HG03139 (cell line): ENCODE measurements at regions not wholly inside any gene's neighbourhood (a gene's known extent, or its start where the extent isn't known, plus 50 kb on each side); places are given as distances from the start of the nearest gene placed in this dataset.

Source experiments
- ATAC-seq: cut with Tn5 transposase; IDR thresholded peaks from one replicate; pipeline ENCODE4 v1.9.1; 2021; ENCODE audit not compliant: unreplicated experiment

DNA sequence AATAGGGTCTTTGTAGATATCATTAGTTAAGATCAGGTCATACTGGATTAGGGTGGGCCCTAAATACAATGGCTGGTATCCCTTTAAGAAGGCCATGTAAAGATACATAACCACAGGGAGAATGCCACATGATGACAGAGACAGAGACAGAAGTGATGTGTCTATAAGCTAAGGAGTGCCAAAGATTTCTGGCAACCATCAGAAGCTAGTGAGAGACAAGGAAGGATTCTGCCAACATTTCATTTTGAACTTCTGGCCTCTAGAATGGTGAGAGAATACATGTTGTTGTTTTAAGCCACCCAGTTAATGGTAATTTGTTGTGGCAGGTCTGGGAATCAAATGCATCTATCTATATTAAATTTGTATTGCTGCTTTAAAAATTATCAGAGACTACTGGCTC lies 185.5 kb upstream of the CYRIA start:
- ATAC-seq = no peak

DNA sequence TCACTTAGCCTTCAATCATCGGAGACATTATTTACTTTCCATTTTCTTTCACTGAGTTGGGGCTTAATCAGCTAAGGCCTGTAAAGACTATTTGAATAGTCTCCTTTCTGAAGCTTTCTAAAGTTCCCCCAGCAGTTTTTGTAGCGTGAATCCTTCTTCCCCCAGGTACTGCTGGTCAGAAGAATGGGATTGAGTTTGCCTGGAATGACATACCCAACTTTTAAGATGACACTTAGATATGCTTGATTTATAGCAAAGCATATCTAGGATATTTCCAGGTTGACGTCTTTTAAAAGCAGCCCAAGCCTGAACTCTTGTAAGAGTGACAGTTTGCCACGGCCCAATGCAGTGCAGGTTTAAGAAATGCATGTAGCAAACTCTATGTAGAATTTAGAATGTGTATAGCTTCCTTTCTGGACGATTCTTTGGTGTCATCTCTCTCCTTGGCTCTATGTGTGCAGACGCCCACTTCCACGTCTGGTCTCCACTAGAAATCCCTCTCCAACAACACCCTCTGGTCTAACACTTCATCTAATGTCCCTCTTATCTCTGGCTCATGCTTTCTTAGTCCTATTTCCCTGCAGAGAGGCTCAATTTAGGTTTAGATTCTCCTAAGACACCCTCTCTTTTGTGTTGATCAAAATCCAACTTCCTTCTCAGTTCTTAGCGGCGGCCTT lies 175.0 kb upstream of the CYRIA start:
- ATAC-seq = no peak

DNA sequence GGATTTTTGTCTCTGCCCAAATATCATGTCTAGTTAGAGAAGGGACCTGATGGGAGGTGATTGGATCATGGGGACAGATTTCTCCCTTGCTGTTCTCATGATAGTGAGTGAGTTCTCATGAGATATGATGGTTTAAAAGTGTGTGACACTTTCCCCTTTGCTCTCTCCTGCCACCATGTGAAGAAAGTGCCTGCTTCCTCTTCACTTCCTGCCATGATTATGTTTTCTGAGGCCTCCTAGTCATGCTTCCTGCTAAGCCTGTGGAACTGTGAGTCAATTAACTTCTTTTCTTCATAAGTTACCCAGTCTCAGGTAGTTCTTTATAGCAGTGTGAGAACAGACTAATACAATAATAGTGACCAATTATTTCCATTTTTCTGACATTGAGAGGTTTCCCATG lies 167.3 kb upstream of the CYRIA start:
- ATAC-seq = no peak

DNA sequence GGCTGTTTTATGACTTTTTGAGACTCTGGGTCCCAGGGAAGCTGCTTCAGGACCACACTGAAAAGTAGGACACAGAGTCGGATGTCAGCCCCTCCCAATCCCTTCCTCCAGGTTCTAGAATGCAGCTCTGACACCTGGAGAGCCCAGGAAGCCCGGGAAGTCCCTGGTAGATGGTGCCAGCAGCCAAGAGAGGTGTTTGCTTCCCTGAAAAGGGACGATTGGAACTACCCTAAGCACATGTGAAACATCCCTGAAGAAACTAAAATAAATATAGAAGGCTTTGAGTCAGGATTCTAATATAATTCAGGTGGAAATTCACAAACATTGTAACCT lies 163.2 kb upstream of the CYRIA start:
- no peak for ATAC-seq

DNA sequence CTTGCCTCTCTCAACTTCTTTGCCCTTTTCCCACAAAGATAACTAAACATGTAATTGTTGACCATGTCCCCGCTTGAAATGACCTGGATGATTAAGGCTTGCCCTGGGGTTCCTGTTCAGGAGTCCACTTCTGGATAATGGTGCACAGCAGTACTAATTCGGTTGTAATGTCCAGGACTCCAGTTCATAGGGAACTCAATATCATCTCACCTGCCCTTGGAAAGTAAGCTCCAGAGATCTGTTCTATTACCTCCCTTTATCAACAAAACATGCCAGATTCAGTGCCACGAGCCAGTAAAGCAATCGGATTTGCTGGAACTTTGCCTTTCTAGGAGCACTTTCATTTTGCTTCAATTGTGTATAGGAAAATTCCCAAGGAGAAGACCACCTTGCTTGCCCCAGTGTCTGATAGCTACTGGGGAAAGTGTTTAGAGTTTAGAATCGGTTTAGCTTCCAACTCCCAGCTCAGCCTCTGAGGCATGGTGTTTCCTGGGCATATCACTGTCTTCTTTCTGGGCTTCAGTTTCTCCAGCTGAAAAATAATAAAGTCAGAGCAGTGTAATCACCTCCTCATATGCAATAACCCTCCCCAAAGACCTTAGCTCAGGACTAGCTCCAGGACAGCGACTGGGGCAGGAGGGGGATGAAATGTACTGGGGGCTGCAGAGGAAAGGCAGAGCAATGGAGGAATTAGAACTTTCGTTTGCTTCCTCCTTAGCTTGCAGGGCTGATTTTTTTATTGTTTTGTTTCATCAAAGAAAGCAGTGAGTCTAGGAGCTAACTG lies 162.6 kb upstream of the CYRIA start:
- ATAC-seq = no peak

DNA sequence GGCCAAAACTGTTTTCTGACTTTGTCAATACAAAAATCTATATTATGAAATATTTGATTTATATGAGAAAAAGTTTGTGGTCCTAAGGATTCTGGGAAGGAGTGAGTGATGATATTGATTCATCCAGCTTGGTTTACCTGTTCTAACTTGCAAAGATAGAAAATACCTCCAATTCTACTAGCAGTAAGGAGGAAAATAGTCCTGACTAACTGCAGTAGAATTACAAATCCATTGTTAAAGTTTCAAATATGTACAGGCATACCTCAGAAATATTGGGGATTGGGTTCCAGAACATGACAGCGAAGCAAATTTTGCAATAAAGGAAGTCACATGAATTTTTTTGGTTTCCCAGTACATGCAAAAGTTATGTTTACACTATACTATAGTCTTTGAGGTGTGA lies 158.8 kb upstream of the CYRIA start:
- ATAC-seq = no peak

DNA sequence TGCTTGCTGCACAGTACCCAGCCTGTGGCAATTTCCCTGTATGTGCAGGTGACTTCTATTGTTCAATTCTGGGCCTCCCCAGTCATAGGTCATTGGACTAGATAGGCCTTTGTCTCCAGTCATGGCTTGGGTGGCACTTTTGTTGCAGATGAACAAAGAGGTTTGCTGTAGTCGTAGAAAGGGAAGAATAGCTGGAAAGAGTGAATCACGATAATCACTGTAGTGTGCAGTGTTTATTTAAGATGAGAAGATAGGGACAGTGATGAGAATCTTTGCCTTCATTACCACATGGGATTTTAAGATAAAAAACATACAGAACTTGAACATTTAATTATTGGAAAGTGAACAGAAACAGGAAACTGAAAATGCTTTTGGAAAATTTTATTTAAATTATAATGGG lies 156.1 kb upstream of the CYRIA start:
- ATAC-seq = no peak

DNA sequence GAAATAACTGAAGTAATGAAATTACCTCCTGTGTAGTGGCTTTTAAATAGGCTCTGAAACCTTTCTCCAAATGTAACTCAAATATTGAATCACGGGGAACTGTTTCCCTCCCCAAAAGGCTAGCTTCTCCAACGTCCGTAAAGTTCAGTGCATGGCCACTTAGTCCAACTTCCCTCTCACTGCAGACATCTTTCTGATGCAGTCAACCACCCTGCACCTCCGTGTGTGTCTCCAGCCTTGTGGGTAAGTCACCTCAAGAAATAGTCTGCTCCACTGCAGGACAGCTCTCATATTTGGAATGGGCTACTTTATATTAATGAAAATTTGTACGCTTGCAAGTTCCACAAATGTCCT lies 152.5 kb upstream of the CYRIA start:
- no peak for ATAC-seq

DNA sequence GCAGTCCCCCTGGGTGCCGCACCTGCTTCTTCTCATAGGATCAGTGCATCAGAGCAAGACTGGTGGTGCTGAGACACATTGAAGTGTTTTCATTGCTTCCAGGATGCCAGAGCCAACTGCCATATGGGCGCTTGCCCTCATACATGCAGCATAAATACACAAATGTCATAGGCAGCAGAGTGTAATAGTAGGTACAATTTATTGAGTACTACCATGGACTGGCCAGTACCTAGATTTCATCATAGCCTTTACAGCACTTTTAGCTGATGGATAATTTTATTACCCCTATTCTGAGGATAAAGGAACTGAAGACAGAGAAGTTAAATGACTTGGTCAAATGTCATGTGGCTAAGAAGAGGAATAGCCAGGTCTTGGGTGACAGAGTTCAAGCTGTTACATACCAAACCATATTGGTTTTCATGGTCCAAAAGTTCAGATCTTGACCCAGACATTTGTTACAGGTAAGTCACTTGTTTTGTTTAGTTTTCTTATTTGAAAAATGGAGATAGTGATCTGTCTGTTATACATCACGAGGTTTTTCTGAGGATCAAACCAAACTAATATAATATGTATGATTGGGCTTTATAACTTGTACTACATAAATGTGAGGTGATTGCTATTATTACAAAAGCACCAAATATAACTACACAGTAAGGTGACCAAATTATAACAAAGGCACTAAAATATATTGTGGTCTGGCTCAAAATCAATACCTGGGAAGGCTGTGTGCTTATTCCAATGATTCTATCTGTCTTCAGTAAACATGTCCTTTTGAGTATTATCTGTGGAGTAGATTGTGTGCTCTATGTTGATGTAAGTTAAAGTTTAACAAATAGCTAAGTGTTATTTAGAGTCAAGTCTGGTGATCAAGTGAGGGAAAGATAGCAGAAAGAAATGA lies 151.9 kb upstream of the CYRIA start:
- no peak for ATAC-seq

DNA sequence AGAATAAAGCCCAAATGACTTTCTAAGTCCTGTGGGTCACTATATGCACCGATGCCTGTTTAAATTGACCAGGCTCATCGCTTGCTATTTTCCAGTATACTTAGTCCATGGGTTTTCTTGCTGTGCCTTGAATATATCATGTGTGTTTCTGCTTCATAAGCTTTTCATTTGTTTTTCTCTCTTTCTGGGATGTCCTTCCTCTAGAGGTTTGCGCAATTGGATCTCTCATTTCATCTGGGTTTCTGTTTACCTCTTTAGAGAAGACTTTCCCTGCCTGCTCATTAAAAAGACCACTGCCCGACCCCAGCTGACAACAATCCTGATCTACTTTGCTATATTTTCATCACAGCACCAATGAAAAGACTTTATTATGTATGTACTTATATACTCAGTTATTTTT lies 150.9 kb upstream of the CYRIA start:
- no peak for ATAC-seq

DNA sequence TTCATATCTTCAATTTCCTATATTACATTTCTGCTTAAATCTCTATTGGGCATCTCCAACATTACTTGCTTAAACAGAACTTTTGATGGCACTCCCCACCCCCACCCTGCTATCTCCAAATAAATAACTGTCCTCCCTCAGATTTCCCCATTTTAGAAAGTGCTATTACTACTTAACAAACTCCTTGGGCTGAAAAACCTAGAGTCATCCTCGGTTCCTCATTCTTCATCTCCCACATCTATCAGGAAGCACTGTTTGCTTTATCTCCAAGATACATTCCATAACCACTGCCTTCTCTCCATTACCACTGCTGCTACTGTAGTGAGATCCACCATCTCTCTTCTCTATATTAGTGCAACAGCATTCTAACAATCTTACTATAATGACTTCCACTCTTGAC lies 150.4 kb upstream of the CYRIA start:
- ATAC-seq = no peak

DNA sequence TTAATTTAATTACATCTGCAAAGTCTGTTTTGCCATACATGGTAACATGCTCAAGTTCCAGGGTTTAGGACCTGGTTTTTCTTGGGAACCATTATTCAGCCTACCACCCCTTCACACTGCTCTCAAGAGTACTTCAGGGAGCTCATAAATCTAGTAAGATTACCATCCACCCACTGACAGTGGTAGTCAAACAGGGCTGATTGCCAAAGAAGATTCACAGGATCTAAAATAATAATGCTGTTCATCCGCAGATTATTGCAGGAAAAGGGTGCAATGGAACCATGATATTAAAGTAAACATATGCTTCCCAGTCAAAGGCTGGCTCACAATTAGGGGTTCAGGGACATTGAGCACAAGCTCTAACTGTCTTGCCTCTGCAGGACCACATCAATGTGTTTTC lies 148.0 kb upstream of the CYRIA start:
- no peak for ATAC-seq

DNA sequence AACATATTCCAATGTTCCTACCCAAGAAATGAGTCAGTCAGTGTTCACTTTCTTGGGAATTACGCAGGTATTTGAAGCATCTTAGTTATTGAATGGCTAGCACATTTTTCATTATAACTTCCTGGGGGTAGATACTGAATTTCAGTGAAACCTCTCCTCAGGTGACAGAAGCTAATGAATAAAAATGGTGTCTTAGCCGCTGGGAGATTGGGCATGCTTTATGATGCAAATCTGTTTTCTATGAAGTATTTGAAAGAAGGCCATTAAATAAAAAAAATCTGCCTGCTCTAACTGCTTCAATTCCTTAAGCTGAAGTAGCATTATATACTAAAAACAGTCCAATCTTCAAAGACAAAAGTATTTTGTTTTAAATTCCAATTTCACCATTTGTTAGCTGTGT lies 132.8 kb upstream of the CYRIA start:
- no peak for ATAC-seq

DNA sequence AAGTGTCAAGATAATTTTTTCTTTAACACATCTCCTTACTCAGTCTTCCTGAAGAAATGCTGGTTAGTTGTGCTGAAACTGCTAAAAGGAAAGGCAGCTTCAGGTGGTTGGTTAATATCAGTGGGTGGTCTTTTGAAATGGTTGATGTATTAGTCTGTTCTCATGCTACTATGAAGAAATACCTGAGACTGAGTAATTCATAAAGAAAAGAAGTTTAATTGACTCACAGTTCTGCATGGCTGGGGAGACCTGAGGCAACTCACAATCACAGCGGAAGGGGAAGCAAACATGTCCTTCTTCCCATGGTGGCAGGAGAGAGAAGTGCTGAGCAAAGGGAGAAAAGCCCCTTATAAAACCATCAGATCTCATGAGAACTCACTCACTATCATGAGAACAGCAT lies 125.9 kb upstream of the CYRIA start:
- no peak for ATAC-seq

DNA sequence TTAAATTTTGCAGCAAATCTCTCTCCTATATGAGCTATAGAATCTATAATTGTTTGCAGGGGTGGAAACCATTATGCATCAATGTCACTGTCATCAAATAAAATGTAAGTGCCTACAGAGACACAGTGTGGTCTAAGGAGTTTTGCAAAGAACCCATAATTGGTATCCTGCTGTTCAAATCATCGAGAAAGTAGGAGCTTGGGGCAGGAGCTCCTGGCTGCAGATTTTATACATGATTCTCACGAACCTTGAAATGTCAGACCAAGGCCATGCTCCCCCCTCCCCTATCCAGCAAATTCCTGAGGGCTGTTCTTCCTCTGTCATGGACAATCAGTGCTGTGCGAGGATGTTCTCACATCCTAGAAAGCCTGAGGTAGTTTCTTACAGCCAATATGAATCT lies 119.5 kb upstream of the CYRIA start:
- no peak for ATAC-seq

DNA sequence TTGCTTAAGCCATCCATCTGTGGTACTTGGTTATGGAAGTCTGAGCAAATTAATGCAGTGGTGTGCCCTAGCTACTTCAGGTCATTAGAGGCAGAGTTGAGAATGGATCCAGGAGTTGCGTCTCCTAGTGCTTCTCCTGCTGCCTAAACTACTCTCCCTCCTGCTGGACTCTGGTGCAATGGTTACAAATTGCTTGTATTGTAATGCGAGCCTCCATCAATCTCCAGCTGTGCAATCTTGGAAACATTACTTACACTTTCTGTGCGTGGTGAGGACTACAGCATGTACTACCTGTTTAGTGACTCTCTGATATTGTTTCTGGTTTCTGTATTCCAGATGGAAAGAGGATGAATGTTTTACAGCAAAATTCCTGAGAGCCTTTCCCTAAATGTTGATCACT lies 119.0 kb upstream of the CYRIA start:
- no peak for ATAC-seq

DNA sequence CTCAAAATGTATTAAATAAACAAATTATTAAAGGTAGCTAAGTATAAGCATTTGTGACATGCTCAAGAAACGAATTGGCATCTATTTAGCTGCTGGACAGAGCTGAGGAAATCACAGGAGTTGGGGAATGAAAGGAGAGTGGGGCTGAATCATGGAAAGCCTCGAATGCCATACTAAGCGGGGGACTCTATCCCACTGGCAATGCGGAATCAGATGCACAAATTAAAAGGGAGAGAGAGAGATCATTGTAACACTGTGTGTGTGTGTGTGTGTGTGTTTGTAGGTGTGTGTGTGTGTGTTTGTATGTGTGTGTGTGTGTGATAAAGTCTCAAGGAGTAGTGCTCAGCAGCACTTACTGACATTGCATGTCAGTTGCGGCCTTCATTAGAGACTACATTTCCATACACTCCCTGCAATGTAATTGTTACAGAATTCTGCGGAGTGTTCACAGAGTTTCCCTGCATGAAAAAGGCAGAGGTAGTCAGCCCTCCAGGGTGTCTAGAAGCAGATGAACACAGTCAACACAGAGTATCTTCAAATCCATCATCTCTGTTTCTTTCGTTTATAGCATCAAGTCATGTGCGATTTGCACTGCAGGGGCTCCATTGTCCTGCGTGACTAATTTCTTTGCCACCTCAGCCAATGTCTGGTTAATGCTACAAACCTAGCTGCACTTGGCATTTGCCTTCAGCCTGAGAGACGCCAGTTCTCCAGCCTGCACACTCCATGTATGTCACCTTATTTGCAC lies 111.7 kb upstream of the CYRIA start:
- no peak for ATAC-seq

DNA sequence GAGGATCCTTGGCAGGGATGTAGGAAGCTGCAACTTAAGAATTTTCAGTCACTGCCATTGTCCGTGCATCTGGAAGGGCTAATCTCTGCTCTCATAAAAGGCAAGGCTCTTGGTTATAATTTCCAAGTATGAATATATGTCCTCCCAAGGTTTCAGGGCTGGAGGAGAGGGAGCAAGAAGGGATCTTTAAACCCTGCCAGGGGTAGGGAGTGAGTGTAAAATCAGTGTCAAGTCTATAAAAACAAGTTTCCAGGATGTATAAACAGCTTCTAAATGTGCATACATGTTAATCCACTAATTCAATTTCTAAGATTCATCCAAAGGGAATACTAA lies 110.2 kb upstream of the CYRIA start:
- no peak for ATAC-seq

DNA sequence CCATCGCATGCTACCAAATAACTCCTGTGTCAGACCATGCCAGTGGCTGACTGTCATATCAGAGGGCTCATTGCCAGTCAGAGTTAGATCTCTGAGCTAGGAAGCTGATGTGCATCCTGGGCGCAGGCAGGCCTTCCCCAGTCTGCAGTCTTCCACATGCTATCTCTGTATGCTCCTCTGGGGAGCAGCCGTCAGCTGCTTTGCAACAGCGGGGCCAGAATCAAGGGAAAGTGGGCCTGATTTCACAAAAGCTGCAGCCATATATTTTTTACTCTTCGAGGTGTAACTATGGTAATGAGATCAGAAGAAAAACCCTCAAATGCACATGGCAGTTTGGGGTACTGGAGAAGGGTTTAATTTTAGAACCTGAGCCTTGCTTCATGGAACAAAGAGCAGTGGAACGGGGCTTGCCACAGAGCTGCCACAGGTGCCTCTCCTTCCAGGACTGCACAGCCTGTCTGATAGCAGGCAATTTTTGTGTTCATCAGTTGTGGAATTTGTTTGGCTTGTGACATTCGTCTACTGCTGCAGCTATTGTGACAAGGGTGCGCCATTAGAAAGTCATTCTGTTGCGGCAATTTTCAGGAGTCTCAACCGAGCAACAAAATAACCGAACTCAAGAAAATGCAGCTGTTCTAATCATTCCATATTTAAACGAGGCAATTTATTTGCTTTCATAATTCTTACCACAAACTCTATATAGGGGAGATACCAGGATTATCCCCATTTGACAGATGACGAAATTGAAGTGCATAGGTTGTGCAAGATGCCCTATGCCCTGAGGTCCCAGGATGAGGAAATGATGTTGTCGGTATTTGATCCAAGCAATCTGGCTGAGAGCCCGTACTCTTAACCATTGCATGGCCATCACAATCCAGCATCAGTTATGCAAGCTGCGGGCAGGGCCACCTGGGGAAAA lies 109.6 kb upstream of the CYRIA start:
- no peak for ATAC-seq

DNA sequence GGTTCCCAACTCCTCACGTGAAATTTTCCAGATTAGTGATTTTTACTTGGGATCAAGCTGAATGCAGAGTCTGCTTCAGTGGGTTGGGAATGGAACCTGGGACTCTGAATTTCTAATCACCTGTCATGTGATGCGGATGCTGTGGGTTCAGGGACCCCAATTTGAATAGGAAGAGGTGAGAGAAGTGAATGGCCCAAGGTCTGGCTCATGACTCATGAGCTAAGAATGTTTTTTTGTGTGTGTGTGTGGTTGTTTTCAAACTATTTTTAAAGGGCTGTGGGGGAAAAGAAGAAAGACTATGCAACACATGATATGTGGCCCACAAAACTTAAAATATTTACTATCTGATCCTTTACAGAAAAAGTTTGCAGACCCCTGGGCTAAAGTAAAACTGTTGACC lies 108.5 kb upstream of the CYRIA start:
- no peak for ATAC-seq
